ENCODE measurements at regions not wholly inside any gene's neighbourhood (a gene's known extent, or its start where the extent isn't known, plus 50 kb on each side); places are given as distances from the start of the nearest gene placed in this dataset.
"Not testable (repeated sequence)": the region's sequence is repeated elsewhere in the genome, so short reads cannot be mapped to it uniquely, and the experiment has no call there.

- no peak overlapping the region for H3K4me3 ChIP-seq (ENCODE audit: low read length)
- TF ChIP-seq CTCF (IDR thresholded peaks at IDR 0.05; ENCODE audit: insufficient read depth, low read depth, low read length, missing control alignments), result no peak
- no peak for DNase-seq (ENCODE audit: low read depth)
Measured at GRCh38 chr5:159807586-159807985, 108.7 kb upstream of the ADRA1B start.

- no peak for TF ChIP-seq CTCF (IDR thresholded peaks at IDR 0.05; ENCODE audit: insufficient read depth, low read depth, low read length, missing control alignments)
- H3K4me3 ChIP-seq (ENCODE audit: low read length), result no peak overlapping the region
- DNase-seq (ENCODE audit: low read depth), result no peak
Measured at GRCh38 chr5:159811712-159812111, 104.6 kb upstream of the ADRA1B start.

DNA sequence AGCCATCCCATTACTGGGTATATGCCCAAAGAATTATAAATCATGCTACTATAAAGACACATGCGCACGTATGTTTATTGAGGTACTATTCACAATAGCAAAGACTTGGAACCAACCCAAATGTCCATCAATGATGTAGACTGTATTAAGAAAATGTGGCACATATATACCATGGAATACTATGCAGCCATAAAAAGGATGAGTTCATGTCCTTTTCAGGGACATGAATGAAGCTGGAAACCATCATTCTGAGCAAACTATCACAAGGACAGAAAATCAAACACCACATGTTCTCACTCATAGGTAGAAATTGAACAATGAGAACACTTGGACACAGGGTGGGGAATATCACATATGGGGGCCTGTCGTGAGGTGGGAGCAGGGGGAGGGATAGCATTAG, 103.5 kb upstream of the ADRA1B start:
- not testable (repeated sequence) for DNase-seq (ENCODE audit: low read depth); H3K4me3 ChIP-seq (ENCODE audit: low read length)

GRCh38 chr5:159814222-159814621, 102.1 kb upstream of the ADRA1B start:
- TF ChIP-seq CTCF (IDR thresholded peaks at IDR 0.05; ENCODE audit: insufficient read depth, low read depth, low read length, missing control alignments), result no peak
- no peak overlapping the region for H3K4me3 ChIP-seq (ENCODE audit: low read length)
- DNase-seq (ENCODE audit: low read depth), result no peak

GRCh38 chr5:159814805-159815585, 101.3 kb upstream of the ADRA1B start:
- peak; percentile 43 for DNase-seq (ENCODE audit: low read depth)
- TF ChIP-seq CTCF (IDR thresholded peaks at IDR 0.05; ENCODE audit: insufficient read depth, low read depth, low read length, missing control alignments), result no peak
- no peak overlapping the region for H3K4me3 ChIP-seq (ENCODE audit: low read length)

- H3K4me3 ChIP-seq (ENCODE audit: low read length), result no peak overlapping the region
- DNase-seq (ENCODE audit: low read depth), result peak; percentile 89
- TF ChIP-seq CTCF (IDR thresholded peaks at IDR 0.05; ENCODE audit: insufficient read depth, low read depth, low read length, missing control alignments), result no peak
Measured at GRCh38 chr5:159817262-159818029, 98.8 kb upstream of the ADRA1B start.

- TF ChIP-seq CTCF (IDR thresholded peaks at IDR 0.05; ENCODE audit: insufficient read depth, low read depth, low read length, missing control alignments), result no peak
- H3K4me3 ChIP-seq (ENCODE audit: low read length), result no peak overlapping the region
- peak; percentile 73 for DNase-seq (ENCODE audit: low read depth)
Measured at GRCh38 chr5:159819591-159820411, 96.5 kb upstream of the ADRA1B start.
